Testis (tissue), 2 donors: ENCODE measurements at regions not wholly inside any gene's neighbourhood (a gene's known extent, or its start where the extent isn't known, plus 50 kb on each side); places are given as distances from the start of the nearest gene placed in this dataset.

ENCODE experiments used
- POLR2A ChIP-seq: fragments of 450-650 bp; IDR thresholded peaks from one replicate; pipeline ENCODE4 v1.6.1; 2017; ENCODE audit warnings: antibody characterized with exemption, mild to moderate bottlenecking, moderate library complexity
- TF ChIP-seq, protein P1 (sequence below), 3 experiments: fragments of 450-650 bp in 2 of 3; fragments of 200-600 bp in 1 of 3; sonication (generic) in 1 of 3; IDR thresholded peaks; one replicate each; pipeline ENCODE4 v1.5.1; 2016 to 2019; ENCODE audit warnings: antibody characterized with exemption in 3 of 3, mild to moderate bottlenecking in 2 of 3, moderate library complexity in 1 of 3

DNA sequence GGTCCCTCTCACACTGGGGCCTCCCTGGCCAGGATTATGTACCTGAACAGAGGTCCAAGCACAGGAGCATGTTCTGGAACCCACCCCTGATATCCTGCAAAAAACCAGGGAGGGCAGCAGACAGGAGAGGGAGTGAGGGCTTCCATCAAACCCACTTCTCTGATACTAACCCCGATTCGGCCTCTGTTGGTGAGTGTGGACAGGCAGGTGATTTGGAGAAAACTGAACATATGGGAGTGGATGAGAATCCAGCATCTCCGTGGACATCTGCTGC is 215.3 kb downstream of the MATN1 start:
- TF ChIP-seq, protein P1, sequence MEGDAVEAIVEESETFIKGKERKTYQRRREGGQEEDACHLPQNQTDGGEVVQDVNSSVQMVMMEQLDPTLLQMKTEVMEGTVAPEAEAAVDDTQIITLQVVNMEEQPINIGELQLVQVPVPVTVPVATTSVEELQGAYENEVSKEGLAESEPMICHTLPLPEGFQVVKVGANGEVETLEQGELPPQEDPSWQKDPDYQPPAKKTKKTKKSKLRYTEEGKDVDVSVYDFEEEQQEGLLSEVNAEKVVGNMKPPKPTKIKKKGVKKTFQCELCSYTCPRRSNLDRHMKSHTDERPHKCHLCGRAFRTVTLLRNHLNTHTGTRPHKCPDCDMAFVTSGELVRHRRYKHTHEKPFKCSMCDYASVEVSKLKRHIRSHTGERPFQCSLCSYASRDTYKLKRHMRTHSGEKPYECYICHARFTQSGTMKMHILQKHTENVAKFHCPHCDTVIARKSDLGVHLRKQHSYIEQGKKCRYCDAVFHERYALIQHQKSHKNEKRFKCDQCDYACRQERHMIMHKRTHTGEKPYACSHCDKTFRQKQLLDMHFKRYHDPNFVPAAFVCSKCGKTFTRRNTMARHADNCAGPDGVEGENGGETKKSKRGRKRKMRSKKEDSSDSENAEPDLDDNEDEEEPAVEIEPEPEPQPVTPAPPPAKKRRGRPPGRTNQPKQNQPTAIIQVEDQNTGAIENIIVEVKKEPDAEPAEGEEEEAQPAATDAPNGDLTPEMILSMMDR (IDR thresholded peaks at IDR 0.05): no peak
- TF ChIP-seq POLR2A: no peak
